ENCODE measurements at regions not wholly inside any gene's neighbourhood (a gene's known extent, or its start where the extent isn't known, plus 50 kb on each side); places are given as distances from the start of the nearest gene placed in this dataset.

DNA sequence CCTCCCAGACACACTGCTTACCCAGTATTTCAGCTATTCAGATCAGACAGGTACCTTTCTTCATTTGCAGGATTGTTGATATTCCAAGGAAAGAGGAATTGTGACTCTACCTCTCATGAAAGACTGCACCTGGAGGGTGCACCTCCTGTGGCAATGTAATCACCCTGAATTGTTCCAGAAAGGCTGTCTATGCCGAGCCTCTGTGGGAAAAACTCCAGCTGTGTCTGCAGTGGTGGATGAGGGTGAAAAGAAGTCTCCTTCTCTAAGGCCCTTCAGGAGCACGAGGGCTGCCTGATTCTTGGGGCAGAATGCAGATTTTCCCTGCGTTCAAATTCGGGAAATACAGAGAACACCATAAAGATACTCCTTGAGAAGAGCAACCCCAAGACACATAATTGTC lies 108.2 kb upstream of the ADAMTS3 start:
- H3K36me3 Mint-ChIP-seq: no peaks in the 10 kb centered on the region
- Histone ChIP-seq H3K9me3 (ENCODE audit: control insufficient read depth, insufficient read depth, low read length) (peaks cover 3% of the 10 kb centered on the region), H3K36me3 (ENCODE audit: control insufficient read depth, insufficient read depth, low read length) (no peaks in the 10 kb centered on the region), H3K4me3 (ENCODE audit: low read length) (no peak overlapping the region), H3K4me1 (ENCODE audit: control insufficient read depth, insufficient read depth, low read length) (no peaks in the 10 kb centered on the region), H3K27me3 (ENCODE audit: control insufficient read depth, insufficient read depth, low read length) (no peaks in the 10 kb centered on the region), H3K27ac (ENCODE audit: low read length) (no peak overlapping the region)
- H3K4me3 Mint-ChIP-seq: no peak overlapping the region
- H3K9me3 Mint-ChIP-seq: peaks cover 6 to 8% of the 10 kb centered on the region in 2 donors
- H3K4me1 Mint-ChIP-seq: no peaks in the 10 kb centered on the region
- 73% methylated on average over 2 of the region's 4 CpGs for WGBS (ENCODE audit: insufficient coverage)
- no peak for DNase-seq
- no peaks in the 10 kb centered on the region for H3K27me3 Mint-ChIP-seq (ENCODE audit: low read depth in 2 of 2)
- no peak for ATAC-seq
- intact Hi-C loops (cut with micrococcal nuclease): no loop called here
- H3K27ac Mint-ChIP-seq: no peak overlapping the region
- TF ChIP-seq, protein P1, sequence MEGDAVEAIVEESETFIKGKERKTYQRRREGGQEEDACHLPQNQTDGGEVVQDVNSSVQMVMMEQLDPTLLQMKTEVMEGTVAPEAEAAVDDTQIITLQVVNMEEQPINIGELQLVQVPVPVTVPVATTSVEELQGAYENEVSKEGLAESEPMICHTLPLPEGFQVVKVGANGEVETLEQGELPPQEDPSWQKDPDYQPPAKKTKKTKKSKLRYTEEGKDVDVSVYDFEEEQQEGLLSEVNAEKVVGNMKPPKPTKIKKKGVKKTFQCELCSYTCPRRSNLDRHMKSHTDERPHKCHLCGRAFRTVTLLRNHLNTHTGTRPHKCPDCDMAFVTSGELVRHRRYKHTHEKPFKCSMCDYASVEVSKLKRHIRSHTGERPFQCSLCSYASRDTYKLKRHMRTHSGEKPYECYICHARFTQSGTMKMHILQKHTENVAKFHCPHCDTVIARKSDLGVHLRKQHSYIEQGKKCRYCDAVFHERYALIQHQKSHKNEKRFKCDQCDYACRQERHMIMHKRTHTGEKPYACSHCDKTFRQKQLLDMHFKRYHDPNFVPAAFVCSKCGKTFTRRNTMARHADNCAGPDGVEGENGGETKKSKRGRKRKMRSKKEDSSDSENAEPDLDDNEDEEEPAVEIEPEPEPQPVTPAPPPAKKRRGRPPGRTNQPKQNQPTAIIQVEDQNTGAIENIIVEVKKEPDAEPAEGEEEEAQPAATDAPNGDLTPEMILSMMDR (IDR thresholded peaks at IDR 0.05): no peak

DNA sequence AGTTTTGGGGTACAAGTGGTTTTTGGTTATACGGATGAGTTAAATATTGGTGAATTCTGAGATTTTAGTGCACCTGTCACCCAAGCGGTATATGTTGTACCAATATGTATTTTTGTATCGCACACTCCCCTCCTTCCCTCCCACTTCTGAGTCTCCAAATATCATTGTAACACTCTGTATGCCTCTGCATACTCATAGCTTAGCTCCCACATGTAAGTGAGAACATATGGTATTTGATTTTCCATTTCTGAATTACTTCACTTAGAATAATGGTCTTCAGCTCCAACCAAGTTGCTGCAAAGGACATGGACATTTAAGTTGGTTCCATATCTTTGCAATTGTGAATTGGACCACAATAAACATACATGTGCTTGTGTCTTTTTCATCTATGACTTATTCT lies 103.0 kb upstream of the ADAMTS3 start:
- H3K27ac Mint-ChIP-seq: no peak overlapping the region

DNA sequence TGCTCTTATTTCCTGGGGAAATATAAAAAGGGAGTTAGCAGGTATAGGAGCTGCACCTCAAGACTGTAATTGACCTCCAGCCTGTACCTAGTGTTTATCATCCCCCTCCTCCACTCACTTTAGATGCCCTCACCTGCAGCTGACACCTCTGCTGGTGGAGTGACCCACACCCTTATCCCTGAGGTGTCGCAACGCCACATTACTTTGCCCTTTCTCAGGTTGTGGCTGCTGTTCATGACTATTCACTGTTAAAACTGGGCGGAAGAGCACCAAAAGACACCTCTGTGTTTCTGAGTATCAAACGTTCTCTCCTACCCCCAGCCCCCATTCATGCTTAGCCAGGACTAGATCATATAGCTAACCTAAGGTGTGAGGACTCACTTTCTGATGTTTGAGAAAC lies 101.5 kb upstream of the ADAMTS3 start:
- ATAC-seq (no peak), DNase-seq (no peak)
- no peaks in the 10 kb centered on the region for H3K27me3 Mint-ChIP-seq (ENCODE audit: low read depth in 2 of 2)
- Histone ChIP-seq H3K4me1 (ENCODE audit: control insufficient read depth, insufficient read depth, low read length) (no peaks in the 10 kb centered on the region), H3K9me3 (ENCODE audit: control insufficient read depth, insufficient read depth, low read length) (no peaks in the 10 kb centered on the region), H3K4me3 (ENCODE audit: low read length) (no peak overlapping the region), H3K36me3 (ENCODE audit: control insufficient read depth, insufficient read depth, low read length) (no peaks in the 10 kb centered on the region), H3K27ac (ENCODE audit: low read length) (no peak overlapping the region), H3K27me3 (ENCODE audit: control insufficient read depth, insufficient read depth, low read length) (no peaks in the 10 kb centered on the region)
- H3K4me1 Mint-ChIP-seq: no peaks in the 10 kb centered on the region
- no peak overlapping the region for H3K27ac Mint-ChIP-seq
- no peaks in the 10 kb centered on the region for H3K36me3 Mint-ChIP-seq
- intact Hi-C loops (cut with micrococcal nuclease): no loop called here
- peaks cover 0 to 4% of the 10 kb centered on the region in 2 donors for H3K9me3 Mint-ChIP-seq
- TF ChIP-seq, protein P1 (IDR thresholded peaks at IDR 0.05): no peak
- WGBS (ENCODE audit: insufficient coverage): 97% methylated on average over 3 of the region's 4 CpGs
- H3K4me3 Mint-ChIP-seq: no peak overlapping the region

More for the DNA sequence above, 103.0 kb upstream of the ADAMTS3 start:
- Histone ChIP-seq H3K27ac (ENCODE audit: low read length) (no peak overlapping the region), H3K4me1 (ENCODE audit: control insufficient read depth, insufficient read depth, low read length) (no peaks in the 10 kb centered on the region), H3K27me3 (ENCODE audit: control insufficient read depth, insufficient read depth, low read length) (no peaks in the 10 kb centered on the region), H3K4me3 (ENCODE audit: low read length) (no peak overlapping the region), H3K9me3 (ENCODE audit: control insufficient read depth, insufficient read depth, low read length) (no peaks in the 10 kb centered on the region), H3K36me3 (ENCODE audit: control insufficient read depth, insufficient read depth, low read length) (no peaks in the 10 kb centered on the region)
- 80% methylated on average over 1 of the region's 3 CpGs for WGBS (ENCODE audit: insufficient coverage)
- Mint-ChIP-seq H3K9me3 (peaks cover 0 to 4% of the 10 kb centered on the region in 2 donors), H3K36me3 (no peaks in the 10 kb centered on the region), H3K4me1 (no peaks in the 10 kb centered on the region), H3K27me3 (ENCODE audit: low read depth in 2 of 2) (no peaks in the 10 kb centered on the region), H3K4me3 (no peak overlapping the region)
- intact Hi-C loops (cut with micrococcal nuclease): no loop called here
- DNase-seq (no peak), ATAC-seq (no peak)
- TF ChIP-seq, protein P1 (IDR thresholded peaks at IDR 0.05): no peak

DNA sequence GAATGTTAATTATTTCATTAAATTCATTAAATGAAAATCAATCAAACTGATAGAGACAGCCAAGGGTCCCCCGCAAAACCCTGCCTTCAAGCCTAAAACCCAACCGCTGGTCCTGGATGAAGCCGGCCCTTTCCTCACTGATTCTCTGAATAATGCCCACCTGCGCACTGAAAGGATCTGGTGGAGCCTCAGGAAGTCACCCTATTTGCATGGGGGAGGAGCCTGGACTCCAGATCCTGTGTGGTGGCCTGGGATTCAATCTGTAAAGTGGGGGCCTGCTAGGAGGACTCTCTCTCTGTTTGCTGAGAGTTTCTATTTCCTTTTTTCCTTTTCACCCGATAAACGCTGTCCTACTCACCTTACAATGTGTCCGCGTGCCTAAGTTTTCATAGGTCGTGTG lies 97.9 kb upstream of the ADAMTS3 start:
- Mint-ChIP-seq H3K36me3 (no peaks in the 10 kb centered on the region), H3K4me3 (no peak overlapping the region), H3K9me3 (peaks cover 2 to 3% of the 10 kb centered on the region in 2 donors), H3K4me1 (no peaks in the 10 kb centered on the region), H3K27me3 (ENCODE audit: low read depth in 2 of 2) (no peaks in the 10 kb centered on the region), H3K27ac (no peak overlapping the region)
- no peak overlapping the region for H3K4me3 ChIP-seq (ENCODE audit: low read length)
- no peaks in the 10 kb centered on the region for H3K4me1 ChIP-seq (ENCODE audit: control insufficient read depth, insufficient read depth, low read length)
- no peaks in the 10 kb centered on the region for H3K9me3 ChIP-seq (ENCODE audit: control insufficient read depth, insufficient read depth, low read length)
- DNase-seq (no peak), ATAC-seq (no peak)
- no peak overlapping the region for H3K27ac ChIP-seq (ENCODE audit: low read length)
- 90% methylated on average over 8 of the region's 9 CpGs for WGBS (ENCODE audit: insufficient coverage)
- intact Hi-C loops (cut with micrococcal nuclease): no loop called here
- TF ChIP-seq, protein P1 (IDR thresholded peaks at IDR 0.05): no peak
- H3K27me3 ChIP-seq (ENCODE audit: control insufficient read depth, insufficient read depth, low read length): no peaks in the 10 kb centered on the region
- no peaks in the 10 kb centered on the region for H3K36me3 ChIP-seq (ENCODE audit: control insufficient read depth, insufficient read depth, low read length)

All from natural killer cell (primary cell).